ENCODE measurements at regions not wholly inside any gene's neighbourhood (a gene's known extent, or its start where the extent isn't known, plus 50 kb on each side); places are given as distances from the start of the nearest gene placed in this dataset.

DNA sequence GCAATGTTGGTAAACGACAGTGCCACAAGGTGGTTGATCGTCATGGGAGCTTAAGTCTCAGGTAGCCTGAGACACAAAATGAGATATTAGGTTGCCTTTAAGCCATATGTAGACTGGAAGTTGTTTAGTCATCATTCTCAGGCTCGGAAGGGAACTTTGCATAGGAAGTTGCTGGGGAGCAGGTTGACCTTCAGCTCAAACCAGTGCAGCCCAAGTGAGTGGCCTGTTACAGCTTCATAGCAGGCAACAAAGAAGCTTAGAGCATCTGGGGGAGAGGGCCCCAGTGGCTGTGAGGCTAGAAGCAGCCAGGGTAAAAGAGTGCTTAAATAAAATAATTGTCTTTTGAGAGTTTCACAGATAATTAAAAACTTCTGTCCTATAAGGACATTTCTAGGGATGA, 404.0 kb downstream of the GUCY1A2 start:
- no peak for FAIRE-seq

GRCh38 chr11:106619320-106619990, 398.8 kb downstream of the GUCY1A2 start:
- no peak for FAIRE-seq

DNA sequence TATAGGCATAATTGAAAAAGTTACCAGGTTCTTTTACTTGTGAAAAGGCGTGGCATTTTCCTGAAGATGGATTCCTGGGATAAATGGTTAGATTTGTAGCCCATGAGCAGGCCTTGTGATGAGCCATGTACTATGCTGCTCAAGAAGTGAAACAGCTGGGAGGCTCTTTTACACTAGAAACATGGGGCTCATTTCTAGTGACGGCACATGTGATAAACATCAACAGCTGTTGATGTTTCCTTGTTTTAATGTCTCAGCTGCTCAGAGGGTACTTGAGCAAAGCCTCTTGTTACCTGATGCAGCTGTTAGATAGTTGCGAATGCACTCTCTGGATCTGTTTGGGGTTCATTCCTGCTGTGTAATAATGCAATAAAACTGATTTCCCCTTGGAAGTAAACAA, 396.8 kb downstream of the GUCY1A2 start:
- FAIRE-seq, result no peak

Measured in endometrium (tissue), 2 donors.